HG02885 (cell line): ENCODE measurements at regions not wholly inside any gene's neighbourhood (a gene's known extent, or its start where the extent isn't known, plus 50 kb on each side); places are given as distances from the start of the nearest gene placed in this dataset.

ENCODE experiments used
- ATAC-seq: cut with Tn5 transposase; IDR thresholded peaks from one replicate; pipeline ENCODE4 v1.9.1; 2021; ENCODE audit warnings: mild to moderate bottlenecking; ENCODE audit not compliant: unreplicated experiment, poor library complexity

DNA sequence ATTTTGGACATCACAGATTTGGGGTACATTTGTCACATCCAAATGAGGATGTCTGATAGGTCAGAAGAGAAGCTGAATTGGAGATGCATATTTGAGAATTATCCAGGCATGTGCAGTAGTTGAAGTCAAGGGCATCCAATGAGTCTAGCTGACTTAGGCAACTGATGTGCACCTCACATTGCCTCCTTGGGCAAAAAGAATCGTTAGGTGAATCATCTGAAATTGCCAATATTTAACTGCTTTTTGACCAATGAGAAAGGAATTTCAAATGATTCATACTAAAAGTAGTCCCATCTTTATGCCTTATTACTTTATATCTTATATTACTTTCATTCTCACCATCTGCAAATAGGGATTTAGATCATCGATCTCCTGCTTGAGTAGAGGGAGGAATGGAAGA lies 117.7 kb downstream of the CD47 start:
- ATAC-seq: no peak

DNA sequence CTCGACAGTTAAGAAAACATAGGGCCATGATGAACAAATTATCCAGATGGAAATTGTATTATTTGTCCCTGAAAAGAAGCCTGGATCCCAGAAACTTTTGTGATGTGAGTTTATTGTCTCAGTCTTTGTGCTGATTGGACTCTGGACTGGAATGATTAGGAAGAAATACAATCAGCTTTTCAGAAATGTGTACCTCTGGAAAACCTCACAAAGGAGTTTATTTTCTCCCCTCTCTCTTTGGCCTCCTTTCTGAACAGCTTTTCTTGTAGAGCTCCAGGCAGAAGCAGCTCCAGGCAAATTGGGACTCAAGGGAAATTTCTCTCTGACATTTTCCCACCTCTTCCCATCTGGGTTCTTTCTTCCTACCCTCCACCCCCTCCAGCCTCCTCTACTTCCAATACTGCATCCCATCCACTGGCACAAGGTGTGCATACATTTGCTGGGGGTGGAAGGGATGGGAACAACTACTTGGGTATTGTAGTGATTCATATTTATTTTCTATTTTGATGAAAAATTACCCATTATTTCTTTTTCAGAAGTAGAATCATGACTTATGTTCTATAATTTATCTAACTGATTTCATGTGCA lies 119.7 kb downstream of the CD47 start:
- no peak for ATAC-seq

DNA sequence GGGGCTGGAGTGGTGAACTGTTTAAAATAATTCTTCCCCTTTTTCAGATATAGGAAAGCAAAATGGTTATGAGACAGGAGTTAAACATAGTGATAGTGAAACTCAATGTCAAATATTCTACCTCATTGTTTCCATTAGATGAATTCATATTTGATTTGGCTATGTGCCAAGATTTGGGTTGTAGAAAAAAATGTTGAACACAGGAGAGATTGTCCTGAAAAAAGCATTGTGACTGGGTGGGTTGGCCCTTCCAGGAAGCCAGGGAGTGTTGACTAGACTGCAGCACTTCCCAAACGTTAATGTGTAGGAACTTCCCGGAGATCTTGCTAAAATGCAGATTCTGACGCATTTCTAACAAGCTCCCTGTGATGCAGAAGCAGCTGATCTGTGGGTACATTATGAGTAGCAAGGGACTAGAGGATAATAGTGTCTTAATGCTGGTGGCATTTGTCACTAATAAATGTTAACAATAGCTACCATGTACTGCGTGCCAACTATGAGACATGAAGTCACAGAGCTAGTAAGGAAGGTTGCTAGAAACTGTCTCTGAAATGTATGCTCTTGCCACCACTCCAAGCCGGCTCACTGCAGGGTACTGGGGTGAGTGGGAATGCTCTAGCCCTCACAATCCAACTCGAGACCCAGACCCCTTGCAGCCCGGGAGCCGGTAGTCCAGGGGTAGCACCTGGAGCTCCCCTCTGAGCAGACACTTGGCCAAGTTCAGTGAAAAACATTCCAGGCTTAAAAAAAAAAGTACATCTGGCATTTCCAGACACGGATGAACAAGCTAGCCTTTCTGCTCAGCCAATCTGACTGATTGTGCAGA lies 120.6 kb downstream of the CD47 start:
- no peak for ATAC-seq

DNA sequence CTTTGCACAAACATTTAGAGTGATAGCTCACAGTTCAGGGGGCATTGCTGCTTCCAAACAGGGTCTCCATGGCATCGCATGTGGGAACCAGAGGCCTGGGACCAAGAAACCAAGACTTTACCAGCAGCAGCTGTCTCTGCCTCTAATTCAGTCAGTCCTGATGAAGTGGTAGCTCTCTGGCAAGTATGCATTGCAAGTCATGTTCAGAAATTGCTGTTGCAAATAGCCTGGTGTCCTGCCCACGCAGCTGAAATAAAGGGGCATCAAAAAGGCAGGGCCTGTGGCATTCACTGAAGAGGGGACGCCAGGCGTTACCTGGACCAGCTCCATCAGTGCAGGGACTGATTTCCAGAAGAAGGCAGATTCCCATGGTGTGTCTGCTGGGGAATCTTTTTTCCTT lies 121.3 kb downstream of the CD47 start:
- no peak for ATAC-seq

DNA sequence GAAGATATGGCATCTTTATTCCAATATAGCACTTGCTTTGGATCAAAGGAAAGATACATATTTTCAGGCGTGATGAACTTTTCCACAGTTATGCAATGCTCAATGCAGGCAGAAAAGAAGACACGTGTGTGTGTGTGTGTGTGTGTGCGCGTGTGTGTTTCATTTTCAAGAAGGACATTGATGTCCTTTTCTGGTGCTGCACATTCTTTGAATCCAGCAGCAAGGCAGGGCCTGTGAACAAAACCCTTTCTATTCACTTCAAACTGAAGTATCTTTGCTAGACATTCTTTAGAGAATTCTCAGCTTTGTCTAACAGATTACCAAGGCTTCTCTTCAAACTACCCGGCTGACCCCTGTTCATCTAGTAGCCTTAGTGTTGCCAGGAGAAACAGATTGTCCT lies 124.6 kb downstream of the CD47 start:
- ATAC-seq: no peak

DNA sequence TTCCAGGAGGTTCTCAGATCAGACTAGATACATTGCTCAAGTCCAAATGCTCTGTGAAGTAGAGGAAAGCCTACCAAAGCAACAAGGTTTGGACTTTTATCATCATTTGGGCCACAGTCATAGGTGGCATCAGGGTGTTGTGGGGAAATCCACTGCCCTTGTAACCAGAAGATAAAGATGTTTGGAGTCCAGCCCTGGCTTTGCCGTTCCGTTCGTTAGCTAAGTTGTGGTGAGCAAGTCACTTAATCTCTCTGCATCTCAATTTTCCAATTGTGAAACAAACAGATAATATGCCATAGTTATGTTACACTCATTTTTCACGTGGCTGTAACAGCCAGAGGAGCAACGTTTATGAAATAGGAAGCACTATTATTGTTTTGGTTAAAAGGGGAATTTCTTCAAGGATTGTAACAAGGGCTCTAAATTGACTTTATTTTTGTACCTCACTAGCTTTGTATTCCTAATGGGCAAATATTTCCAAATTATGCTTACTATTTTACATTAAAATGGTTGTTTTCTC lies 125.6 kb downstream of the CD47 start:
- no peak for ATAC-seq

DNA sequence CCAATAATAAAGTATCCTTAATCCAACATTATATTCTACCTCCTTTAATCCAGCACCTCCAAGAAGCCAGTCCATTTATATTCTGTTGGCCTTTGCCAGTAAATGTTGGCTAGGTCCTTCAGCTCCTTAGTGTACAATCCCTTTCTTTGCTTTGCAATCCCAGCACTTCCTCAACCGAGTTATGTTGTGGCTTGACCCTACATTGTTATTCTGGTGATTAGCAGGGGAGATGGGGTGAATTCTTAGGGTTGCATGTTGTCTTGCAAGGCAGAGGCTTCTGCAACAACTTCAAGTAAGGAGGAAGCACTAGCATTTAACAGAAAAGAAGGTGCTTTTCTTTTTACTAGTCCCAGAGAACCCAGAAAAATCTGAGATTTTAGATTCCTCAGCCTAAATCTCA lies 127.2 kb downstream of the CD47 start:
- ATAC-seq: no peak

DNA sequence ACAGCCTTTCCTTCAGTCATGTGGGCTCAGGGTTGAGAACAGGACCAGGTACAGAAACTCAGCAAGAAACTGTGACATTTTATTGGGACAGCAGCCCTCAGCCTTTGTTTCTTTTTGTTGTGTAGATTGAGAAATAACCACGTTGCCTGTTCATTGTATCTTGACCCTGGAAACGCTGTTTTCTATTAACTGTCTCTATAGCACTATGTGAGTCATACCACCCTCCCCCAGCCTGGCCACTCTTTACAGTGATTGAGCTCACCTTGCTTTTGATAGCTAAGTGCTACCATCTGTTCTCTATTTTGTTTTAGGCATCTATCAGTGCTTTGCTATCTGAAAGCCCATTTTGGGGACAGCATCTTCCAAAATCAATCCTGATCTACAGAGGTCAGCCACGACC lies 127.9 kb downstream of the CD47 start:
- no peak for ATAC-seq

DNA sequence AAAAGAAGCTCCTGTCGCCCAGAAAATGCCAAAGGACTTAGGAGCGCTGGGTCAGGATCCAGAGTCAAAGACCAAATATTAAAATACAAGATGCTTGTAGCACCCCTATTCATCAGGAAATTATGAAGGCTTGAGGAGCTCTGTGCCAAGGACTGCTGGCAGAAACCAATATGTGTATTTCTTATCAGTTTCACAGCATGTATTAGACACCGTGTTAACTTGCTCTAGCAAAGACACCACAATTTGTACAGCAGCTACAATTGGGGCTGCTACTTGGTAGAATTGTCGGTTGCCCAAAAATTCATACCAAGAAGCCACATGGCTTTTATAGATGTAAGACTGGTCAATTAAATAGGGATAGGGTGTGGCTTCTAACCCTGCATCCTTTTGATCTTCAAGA lies 128.8 kb downstream of the CD47 start:
- ATAC-seq: no peak

DNA sequence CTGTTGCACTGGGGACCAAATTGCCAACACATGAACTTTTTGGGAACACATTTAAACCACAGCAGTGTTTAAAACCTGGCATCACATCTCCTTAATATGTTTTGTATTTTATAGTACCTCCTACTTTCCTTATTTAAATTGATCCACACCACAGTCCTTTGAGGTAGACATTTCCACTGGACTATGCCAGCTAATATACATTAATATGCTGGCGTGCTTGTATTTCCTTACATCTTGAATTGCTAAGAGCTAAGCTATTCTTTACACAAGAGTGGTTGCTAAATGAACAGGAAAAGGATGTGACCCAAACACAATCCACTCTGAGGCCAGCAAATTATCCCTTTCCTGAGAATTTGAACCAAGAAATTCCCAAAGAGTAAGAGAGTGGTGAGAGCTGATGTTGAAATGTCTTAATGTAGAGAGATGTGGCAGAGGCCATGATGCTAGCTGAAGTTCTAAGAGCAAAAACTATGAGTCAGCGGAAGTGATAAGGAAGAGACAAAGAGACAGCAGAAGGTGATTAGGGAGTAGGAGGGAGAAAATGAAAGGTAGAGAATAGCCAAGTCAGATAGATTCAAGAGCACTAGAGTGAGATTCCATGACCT lies 131.2 kb downstream of the CD47 start:
- no peak for ATAC-seq

DNA sequence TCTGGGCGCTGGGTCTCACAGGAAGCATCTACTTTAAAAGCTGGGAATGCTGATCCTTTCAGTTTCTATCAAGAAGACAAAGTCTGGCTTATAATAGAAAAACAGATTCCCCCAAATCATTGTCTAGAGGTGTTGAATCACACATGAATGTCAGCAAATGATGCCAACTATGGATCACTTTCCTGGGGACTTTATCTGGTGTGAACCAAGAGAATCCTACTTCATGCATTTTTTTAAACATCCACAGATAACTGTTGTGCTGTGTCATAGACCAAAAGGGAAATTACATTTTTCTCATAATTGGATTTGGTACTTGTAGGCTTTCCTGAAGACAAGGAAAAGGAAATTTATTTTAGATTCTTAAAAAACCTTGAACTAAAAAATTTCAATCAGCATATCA lies 132.7 kb downstream of the CD47 start:
- ATAC-seq: no peak

DNA sequence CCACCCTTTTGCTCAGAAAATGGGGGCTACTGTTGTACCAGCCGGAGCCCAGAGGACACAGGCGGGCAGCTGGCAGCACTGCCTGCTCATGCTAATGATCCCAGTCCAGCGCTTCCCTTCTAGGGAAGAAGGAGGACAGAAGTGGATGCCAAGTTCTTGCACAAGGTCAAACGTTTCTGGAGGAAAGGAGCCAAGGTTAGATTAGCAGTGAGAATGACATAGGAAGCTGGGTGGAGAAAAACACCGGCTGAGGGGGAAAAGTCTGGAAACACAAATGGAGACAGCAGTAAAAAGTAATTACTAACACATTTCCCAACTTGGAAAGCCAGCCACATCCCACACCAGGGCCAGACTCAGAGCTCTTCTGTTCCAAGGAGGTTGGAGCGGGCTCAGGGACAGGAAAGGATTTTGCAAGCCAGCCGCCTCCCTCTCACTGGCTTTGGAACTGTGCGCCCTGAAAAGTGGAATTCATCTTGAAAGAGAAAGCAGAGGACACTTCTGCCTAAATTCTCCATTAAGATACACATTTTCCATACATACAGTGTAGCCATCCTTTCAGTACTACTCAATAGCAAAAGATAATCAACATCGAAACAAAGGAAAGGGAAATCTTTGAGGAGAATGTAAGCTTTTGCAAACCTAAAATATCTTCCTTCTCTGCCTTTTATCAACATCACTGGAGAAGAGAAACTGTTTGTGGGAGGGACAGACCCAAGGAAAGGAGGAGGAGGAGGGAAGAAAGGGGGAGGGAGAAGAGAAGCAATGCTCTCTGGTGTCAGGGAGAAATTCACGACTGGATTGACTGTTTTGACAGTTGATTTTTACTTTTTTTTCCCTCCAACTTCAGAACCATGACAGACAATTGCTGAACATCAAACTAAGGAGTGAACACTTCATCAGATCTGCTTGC lies 133.6 kb downstream of the CD47 start:
- ATAC-seq: no peak

DNA sequence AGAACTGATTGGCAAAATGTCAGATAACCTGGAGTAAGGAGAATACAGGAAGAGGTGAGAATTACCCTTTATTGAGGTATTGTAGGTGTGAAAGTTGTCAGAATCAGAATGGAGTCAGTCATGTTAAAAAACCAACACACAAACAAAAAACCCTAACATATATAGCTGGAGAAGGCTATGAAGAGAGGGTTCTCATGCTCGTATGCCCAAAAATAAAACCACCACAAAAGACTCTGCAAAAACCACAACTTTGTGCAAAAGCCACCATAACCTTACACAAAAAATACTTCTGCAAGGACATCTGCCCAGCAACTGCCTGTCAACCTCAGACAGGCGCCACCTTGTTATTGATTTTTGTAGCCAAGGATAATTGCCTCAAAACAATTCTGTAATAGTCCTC lies 136.0 kb downstream of the CD47 start:
- ATAC-seq: no peak

DNA sequence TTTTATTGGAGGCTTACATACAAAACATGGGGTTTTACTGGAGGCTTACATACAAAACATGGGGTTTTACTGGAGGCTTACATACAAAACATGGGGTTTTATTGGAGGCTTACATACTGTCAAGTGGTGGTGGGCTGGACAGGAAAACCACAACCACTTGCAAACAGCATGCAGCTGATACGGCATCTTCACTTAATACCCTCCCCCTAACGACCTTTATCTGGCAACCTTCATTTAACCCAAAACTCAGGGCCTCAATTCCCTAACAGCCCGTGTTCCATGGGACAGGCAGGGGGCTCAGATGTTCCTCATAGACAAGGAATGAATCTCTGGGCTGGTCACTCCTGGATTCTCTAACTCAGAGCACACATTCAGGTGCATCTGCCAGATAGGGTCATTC lies 137.1 kb downstream of the CD47 start:
- ATAC-seq: no peak

DNA sequence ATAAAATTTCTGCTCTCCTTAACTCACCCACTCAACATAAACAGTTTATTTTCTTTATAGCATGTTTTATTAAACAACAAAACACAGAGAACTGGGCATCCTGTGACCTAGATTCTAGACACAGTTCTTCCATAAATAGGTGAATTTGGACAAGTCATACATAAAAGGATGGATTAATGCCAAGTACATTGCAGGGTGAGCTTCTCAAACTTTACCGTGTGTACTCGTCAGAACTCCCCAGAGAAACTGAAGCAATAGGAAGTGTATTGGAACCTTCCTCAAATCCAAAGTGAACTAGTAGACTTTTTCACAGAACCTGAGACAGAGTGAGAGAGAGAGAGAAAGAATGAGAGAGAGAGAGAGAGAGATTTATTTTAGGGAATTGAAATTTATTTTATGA lies 139.7 kb downstream of the CD47 start:
- no peak for ATAC-seq

DNA sequence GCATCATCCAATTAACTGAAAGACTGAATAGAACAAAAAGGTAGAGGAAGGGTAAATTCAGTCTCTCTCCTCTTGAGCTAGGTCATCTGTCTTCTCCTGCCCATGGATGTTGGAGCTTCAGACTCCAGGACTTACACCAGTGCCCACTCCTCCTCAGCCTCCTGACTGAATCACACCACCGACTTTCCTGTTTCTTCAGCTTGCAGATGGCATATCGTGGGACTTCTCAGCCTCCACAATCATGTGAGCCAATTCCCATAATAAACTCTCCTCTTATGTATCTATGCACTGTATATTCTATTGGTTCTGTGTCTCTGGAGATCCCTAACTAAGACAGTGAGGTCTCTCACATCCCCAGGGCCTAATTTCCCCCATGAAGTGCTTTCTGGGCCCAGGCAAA lies 140.4 kb downstream of the CD47 start:
- no peak for ATAC-seq

DNA sequence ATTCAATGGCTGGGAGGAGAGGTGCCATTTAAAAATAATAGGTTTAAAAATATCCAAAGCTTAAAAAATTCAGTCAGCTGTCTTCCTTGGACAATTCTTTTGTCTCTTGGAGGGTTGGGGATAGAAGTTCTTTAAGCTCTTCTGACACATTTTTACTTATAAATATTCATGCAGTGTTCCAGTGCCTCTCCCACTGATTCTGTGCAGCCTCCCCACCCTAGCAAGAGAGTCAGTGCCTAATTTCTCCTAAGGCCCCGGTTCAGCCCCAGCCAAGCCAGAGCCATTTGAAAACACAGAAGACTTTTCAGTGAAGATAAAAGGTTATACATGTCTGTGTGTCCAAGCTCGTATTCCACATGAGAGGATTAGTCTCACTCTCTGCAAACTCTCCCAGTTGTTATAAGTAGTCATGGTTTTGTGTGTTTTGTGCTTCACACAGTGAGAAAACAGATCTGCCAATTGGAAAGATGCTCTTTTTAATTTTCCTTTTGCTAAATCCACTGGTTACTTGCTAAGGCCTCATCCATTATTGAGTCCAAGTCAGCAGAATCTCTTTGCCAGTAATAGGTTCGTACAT lies 141.3 kb downstream of the CD47 start:
- no peak for ATAC-seq

DNA sequence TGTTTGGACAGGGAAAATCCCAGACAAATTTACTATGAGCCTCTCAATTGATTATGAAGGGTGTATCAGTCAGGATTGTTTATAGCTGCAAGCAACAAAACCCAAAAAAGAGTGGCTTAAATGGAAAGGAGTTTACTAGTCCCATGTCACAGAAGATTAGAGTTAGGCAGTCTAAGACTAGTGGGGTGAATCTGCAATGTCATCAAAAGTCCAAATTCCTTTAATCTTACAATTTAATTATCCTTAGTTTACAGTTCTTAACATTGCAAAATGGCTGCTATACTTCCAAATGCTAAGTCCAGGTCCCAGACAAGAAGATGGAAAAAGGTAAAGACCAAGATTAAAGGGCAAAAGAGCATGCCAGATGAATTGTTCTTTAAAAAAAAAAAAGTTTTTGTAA lies 143.6 kb downstream of the CD47 start:
- ATAC-seq: no peak

DNA sequence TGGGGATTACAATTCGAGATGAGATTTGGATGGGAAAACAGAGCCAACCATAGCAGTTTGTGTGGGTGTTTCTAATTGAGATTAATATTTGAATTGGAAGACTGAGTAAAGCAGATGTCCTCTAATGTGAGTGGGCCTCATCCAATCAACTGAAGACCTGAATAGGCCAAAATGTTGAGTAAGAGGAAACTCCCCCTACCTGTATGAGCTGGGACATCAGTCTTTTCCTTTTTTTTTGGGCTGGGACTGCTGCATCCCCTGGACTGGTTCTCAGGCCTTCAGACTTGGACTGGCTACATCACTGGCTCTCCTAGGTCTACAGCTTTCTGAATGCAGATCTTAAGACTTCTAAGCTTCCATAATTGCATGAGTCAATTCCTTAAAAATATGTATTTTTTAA lies 144.1 kb downstream of the CD47 start:
- no peak for ATAC-seq

DNA sequence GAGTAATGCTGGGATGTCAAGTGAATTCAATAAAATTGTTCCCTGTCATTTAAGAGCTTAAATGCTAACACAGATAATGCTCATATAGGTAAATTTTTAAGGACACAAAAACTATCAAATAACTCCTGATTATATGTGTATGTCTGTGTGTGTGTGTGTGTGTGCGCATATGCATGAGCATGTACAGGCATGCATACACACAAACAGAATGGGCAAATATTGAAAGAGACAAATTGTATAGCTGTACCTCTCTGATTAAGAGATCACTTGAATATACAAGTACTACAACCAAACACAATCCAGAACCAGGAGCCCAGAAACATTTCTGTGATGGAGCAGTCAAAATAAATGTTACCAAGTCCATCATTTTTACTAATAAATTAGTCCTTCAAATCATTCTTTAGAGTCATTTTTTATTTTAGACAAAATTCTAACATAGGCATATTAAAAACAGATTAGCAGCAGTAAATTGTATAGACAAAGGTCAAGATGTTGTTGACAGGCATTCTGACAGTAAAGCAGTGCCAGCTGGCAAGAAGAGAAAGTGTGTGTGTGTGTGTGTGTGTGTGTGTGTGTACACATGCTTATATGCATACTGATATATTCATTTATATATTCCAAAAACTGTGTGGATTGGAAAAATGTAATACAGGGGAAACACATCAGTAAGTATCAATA lies 145.3 kb downstream of the CD47 start:
- no peak for ATAC-seq
